Endodermal cell (in vitro differentiated cells): ENCODE measurements at regions not wholly inside any gene's neighbourhood (a gene's known extent, or its start where the extent isn't known, plus 50 kb on each side); places are given as distances from the start of the nearest gene placed in this dataset.

Experiments used
- DNase-seq: peaks from one replicate; pipeline ENCODE4 v3.0.0-alpha.2; 2017
- H3K27ac ChIP-seq: 2 replicates; pipeline ENCODE4 v1.5.1; 2013; ENCODE audit warnings: mild to moderate bottlenecking, low read depth, low read length, moderate library complexity
- H3K27me3 ChIP-seq: 2 replicates; pipeline ENCODE4 v1.6.1; 2013; ENCODE audit warnings: mild to moderate bottlenecking, low read length, moderate library complexity; ENCODE audit not compliant: insufficient read depth, control insufficient read depth, poor library complexity, severe bottlenecking
- H3K36me3 ChIP-seq: 2 replicates; pipeline ENCODE4 v1.7.0; 2013; ENCODE audit warnings: mild to moderate bottlenecking, low read length, moderate library complexity; ENCODE audit not compliant: control insufficient read depth, insufficient read depth
- H3K4me1 ChIP-seq: one replicate; pipeline ENCODE4 v1.7.0; 2013; ENCODE audit warnings: low read length; ENCODE audit not compliant: control insufficient read depth, insufficient read depth
- H3K4me3 ChIP-seq: 2 replicates; pipeline ENCODE4 v1.5.1; 2013; ENCODE audit warnings: mild to moderate bottlenecking, low read length, moderate library complexity
- H3K9ac ChIP-seq: 2 replicates; pipeline ENCODE4 v1.6.1; 2013; ENCODE audit warnings: mild to moderate bottlenecking, low read length, moderate library complexity; ENCODE audit not compliant: poor library complexity, severe bottlenecking; ENCODE audit errors: extremely low read depth
- H3K9me3 ChIP-seq: 2 replicates; pipeline ENCODE4 v1.6.1; 2013; ENCODE audit warnings: mild to moderate bottlenecking, low read length, moderate library complexity; ENCODE audit not compliant: control insufficient read depth
- H3K27ac Mint-ChIP-seq: 2 replicates; pipeline ENCODE4 v1.8.0; 2020; ENCODE audit warnings: mixed read lengths
- H3K27me3 Mint-ChIP-seq: 2 replicates; pipeline ENCODE4 v1.8.0; 2021; ENCODE audit warnings: mild to moderate bottlenecking, mixed read lengths; ENCODE audit not compliant: insufficient read depth
- H3K36me3 Mint-ChIP-seq: 2 replicates; pipeline ENCODE4 v1.8.0; 2020; ENCODE audit warnings: low read depth, mixed read lengths
- H3K4me1 Mint-ChIP-seq: 2 replicates; pipeline ENCODE4 v1.8.0; 2020; ENCODE audit warnings: mixed read lengths
- H3K4me3 Mint-ChIP-seq: 2 replicates; pipeline ENCODE4 v1.8.0; 2020; ENCODE audit warnings: mild to moderate bottlenecking, moderate library complexity, mixed read lengths
- H3K9me3 Mint-ChIP-seq: 2 replicates; pipeline ENCODE4 v1.8.0; 2020; ENCODE audit warnings: mild to moderate bottlenecking, mixed read lengths
- WGBS, 2 experiments: methylation state at CpG; one replicate each; pipeline versions ENCODE4 v1.1.5 to v1.1.7; 2013; ENCODE audit warnings: missing lambda C conversion rate in 2 of 2, mixed read lengths in 1 of 2; ENCODE audit not compliant: insufficient coverage in 1 of 2, insufficient read length in 1 of 2; 5-methylcytosine and 5-hydroxymethylcytosine counted together
- TF ChIP-seq, protein P1 (sequence below): fragments of 200-600 bp; sonication (generic); conservative IDR thresholded peaks from 2 replicates; pipeline ENCODE4 v1.5.0; 2021; ENCODE audit warnings: antibody characterized with exemption, mild to moderate bottlenecking

DNA sequence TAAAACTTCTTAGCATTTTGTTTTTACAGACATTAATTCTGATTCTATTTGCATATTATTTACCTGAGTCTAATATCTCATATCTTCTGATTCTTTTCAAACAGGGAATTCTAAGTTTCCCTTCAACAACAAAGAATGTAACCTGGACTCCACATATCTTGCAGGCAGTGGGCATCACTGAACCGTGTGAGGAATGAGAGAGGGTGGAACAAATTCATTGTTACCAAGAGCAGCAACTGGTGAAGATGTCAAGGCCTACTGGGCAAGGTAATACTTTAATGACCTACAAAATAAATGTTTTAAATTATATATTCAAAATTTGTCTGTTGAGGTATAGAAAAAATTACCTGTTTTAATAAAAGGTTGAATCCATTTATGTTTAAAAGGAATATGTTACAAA lies 455.3 kb upstream of the TUSC1 start:
- Mint-ChIP-seq H3K36me3 (no peaks in the 10 kb centered on the region), H3K27me3 (no peaks in the 10 kb centered on the region), H3K9me3 (no peaks in the 10 kb centered on the region), H3K4me1 (peaks cover 8% of the 10 kb centered on the region), H3K27ac (no peak overlapping the region), H3K4me3 (no peak overlapping the region)
- H3K36me3 ChIP-seq: no peaks in the 10 kb centered on the region
- no peaks in the 10 kb centered on the region for H3K9me3 ChIP-seq
- no peak overlapping the region for H3K27ac ChIP-seq
- no peaks in the 10 kb centered on the region for H3K27me3 ChIP-seq
- no peak overlapping the region for H3K4me3 ChIP-seq
- 100% methylated on average over 1 of the region's 1 CpG; no CpG with 5 or more reads in 1 of the 2 experiments for WGBS, 2 experiments
- no peak overlapping the region for H3K9ac ChIP-seq
- no peak for DNase-seq
- H3K4me1 ChIP-seq: peaks cover 3% of the 10 kb centered on the region
- TF ChIP-seq, protein P1, sequence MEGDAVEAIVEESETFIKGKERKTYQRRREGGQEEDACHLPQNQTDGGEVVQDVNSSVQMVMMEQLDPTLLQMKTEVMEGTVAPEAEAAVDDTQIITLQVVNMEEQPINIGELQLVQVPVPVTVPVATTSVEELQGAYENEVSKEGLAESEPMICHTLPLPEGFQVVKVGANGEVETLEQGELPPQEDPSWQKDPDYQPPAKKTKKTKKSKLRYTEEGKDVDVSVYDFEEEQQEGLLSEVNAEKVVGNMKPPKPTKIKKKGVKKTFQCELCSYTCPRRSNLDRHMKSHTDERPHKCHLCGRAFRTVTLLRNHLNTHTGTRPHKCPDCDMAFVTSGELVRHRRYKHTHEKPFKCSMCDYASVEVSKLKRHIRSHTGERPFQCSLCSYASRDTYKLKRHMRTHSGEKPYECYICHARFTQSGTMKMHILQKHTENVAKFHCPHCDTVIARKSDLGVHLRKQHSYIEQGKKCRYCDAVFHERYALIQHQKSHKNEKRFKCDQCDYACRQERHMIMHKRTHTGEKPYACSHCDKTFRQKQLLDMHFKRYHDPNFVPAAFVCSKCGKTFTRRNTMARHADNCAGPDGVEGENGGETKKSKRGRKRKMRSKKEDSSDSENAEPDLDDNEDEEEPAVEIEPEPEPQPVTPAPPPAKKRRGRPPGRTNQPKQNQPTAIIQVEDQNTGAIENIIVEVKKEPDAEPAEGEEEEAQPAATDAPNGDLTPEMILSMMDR: no peak

DNA sequence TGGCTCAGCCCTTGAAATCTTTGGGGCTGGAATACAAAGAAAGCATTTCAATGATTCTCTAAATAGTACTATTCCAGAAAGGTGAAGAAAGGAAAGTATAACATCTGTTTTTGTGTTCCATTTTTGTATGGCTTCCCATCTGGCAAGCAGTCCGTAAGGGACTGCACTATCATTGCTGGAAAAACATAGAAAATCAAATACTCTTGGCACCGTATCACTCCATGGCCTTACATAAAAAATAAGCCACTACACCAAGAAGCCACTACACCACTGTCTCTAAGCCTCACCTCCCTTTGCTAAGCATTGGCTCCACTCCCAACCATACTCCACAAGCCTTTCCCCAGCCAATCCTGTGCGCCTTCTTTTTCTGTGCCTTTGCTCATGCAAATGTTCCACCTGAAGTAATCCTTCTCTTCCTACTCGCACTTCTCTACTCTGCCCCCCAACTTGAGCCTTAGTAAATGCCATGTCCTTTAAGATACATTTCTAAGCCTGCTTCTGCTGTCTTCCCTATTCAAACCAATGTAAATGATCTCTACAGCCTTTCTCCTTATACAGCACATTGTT lies 454.6 kb upstream of the TUSC1 start:
- no peaks in the 10 kb centered on the region for H3K27me3 Mint-ChIP-seq
- Histone ChIP-seq H3K9ac (no peak overlapping the region), H3K27me3 (no peaks in the 10 kb centered on the region), H3K9me3 (no peaks in the 10 kb centered on the region), H3K4me1 (peaks cover 3% of the 10 kb centered on the region), H3K36me3 (no peaks in the 10 kb centered on the region), H3K4me3 (no peak overlapping the region), H3K27ac (no peak overlapping the region)
- WGBS, 2 experiments: 89% methylated on average over 3 to 4 of the region's 4 CpGs
- H3K27ac Mint-ChIP-seq: no peak overlapping the region
- TF ChIP-seq, protein P1: no peak
- no peaks in the 10 kb centered on the region for H3K36me3 Mint-ChIP-seq
- H3K9me3 Mint-ChIP-seq: no peaks in the 10 kb centered on the region
- H3K4me3 Mint-ChIP-seq: no peak overlapping the region
- DNase-seq: no peak
- peaks cover 8% of the 10 kb centered on the region for H3K4me1 Mint-ChIP-seq

- Histone ChIP-seq H3K4me1 (peaks cover 3% of the 10 kb centered on the region), H3K9me3 (no peaks in the 10 kb centered on the region), H3K4me3 (no peak overlapping the region), H3K9ac (no peak overlapping the region), H3K27ac (no peak overlapping the region), H3K36me3 (no peaks in the 10 kb centered on the region), H3K27me3 (no peaks in the 10 kb centered on the region)
- WGBS, 2 experiments: 92% methylated on average over 1 of the region's 1 CpG; no CpG with 5 or more reads in 1 of the 2 experiments
- Mint-ChIP-seq H3K27ac (no peak overlapping the region), H3K4me3 (no peak overlapping the region), H3K4me1 (peaks cover 8% of the 10 kb centered on the region), H3K9me3 (no peaks in the 10 kb centered on the region), H3K27me3 (no peaks in the 10 kb centered on the region), H3K36me3 (no peaks in the 10 kb centered on the region)
- no peak for DNase-seq
- TF ChIP-seq, protein P1: no peak
Observed at GRCh38 chr9:26131886-26132285, 453.6 kb upstream of the TUSC1 start.
